IPS-18c (cell line): ENCODE measurements at regions not wholly inside any gene's neighbourhood (a gene's known extent, or its start where the extent isn't known, plus 50 kb on each side); places are given as distances from the start of the nearest gene placed in this dataset.

Experiments
- H3K4me3 ChIP-seq: 2 replicates; pipeline ENCODE4 v1.7.0; 2013; ENCODE audit warnings: low read depth, mild to moderate bottlenecking, low read length, moderate library complexity; ENCODE audit not compliant: insufficient read depth
- H3K9me3 ChIP-seq: one replicate; pipeline ENCODE4 v1.6.1; 2013; ENCODE audit warnings: mild to moderate bottlenecking, low read length, moderate library complexity; ENCODE audit not compliant: control insufficient read depth, insufficient read depth

DNA sequence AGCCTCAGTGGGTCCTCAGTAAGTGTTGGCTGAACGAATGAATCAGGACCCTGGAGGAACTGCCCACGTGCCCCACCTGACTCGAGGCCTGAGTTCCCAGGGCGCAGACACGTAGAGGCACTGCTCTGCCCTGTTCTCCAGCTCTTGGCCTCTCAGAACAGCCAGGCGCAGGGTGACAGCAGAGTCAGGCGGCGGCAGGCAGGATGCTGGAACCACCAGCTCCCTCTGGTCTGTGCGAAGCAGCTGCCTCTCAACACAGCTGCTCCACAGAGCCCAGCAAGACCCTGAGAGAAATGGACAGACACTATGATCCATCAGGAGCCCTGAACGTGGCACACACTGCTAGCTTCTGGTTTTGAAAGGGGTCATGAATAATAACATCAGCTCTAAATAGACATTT, 53.1 kb upstream of the BCO1 start:
- Histone ChIP-seq H3K9me3 (no peaks in the 10 kb centered on the region), H3K4me3 (no peak overlapping the region)

DNA sequence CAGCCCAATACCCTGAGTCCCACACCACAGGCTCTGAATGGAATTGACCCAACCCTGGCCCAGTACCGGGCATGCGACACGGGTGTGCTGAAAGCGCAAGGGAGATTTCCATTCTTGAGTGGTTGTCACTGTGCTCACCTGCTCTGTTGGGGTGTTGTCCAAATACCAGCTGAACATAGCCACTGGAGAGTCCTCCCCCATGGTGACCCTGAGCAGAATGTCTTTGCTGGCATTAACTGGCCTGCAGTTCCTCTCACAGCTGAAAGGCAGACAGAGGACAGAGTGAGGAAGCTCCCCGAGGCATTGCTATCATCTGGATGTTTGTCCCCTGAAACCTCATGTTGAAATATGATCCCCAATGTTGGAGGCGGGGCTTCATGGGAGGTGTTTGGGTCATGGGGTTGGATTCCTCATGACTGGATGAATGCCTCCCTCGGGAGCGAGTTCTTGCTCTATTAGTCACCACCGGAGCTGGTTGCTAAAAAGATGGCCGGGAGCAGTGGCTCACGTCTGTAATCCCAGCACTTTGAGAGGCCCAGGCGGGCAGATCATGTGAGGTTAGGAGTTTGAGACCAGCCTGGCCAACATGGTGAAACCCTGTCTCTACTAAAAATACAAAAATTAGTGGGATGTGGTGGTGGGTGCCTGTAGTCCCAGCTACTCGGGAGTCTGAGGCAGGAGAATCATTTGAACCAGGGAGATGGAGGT, 57.3 kb upstream of the BCO1 start:
- no peaks in the 10 kb centered on the region for H3K9me3 ChIP-seq
- peak overlapping the region; percentile 12; the same call in 1 of the 2 replicates for H3K4me3 ChIP-seq

- peak overlapping the region; percentile 12; the same call in 1 of the 2 replicates for H3K4me3 ChIP-seq
- H3K9me3 ChIP-seq: no peaks in the 10 kb centered on the region
Measured at GRCh38 chr16:81180578-81180977, 57.9 kb upstream of the BCO1 start.

GRCh38 chr16:81179219-81179618, 59.3 kb upstream of the BCO1 start:
- H3K9me3 ChIP-seq: no peaks in the 10 kb centered on the region
- no peak overlapping the region for H3K4me3 ChIP-seq

DNA sequence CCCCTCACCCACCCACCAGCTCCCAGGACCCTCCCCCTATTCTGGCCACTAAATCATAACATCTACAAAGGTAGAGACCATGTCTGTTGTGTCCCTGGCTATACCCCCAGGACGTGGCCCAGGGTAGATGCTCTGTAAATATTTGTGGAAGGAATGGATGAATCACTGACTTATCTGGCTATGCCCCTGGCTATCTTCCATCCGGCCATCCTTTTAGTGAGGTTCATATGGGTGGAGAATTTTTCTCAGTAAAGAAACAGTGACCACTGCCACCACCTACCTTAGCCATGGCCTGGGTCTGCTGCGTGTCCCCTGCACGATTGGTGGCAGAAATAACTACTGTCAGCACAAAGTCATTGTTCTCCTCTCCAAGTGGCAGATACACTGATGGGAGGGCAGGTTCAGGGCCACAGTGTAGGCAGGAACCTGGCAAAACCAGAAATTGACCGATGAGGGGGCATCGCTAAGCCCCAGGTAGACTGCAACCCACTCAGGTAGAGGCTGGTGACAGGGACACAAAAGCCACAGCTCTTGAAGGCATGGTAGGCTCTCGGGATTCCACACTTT, 63.1 kb upstream of the BCO1 start:
- Histone ChIP-seq H3K9me3 (no peaks in the 10 kb centered on the region), H3K4me3 (no peak overlapping the region)

GRCh38 chr16:81174644-81175324, 63.7 kb upstream of the BCO1 start:
- Histone ChIP-seq H3K9me3 (no peaks in the 10 kb centered on the region), H3K4me3 (no peak overlapping the region)

GRCh38 chr16:81172769-81173658, 65.5 kb upstream of the BCO1 start:
- Histone ChIP-seq H3K9me3 (no peaks in the 10 kb centered on the region), H3K4me3 (no peak overlapping the region)

- Histone ChIP-seq H3K4me3 (no peak overlapping the region), H3K9me3 (no peaks in the 10 kb centered on the region)
Measured at GRCh38 chr16:81170824-81171223, 67.7 kb upstream of the BCO1 start.

DNA sequence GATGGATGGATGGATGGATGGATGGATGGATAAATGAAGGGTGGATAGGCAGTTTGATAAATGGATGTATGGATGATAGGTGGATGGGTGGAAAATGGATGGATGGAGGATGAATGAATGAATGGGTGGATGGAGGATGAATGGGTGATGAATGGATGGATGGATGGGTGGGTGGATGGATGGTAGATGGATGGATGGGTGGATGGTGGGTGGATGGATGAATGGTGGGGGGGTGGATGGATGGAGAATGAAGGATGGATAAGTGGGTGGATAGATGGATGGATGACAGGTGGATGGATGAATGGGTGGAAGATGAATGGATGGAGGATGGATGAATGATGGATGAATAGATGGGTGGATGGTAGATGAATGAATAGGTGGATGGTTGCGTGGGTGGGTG, 70.1 kb upstream of the BCO1 start:
- no peak overlapping the region for H3K4me3 ChIP-seq
- no peaks in the 10 kb centered on the region for H3K9me3 ChIP-seq

DNA sequence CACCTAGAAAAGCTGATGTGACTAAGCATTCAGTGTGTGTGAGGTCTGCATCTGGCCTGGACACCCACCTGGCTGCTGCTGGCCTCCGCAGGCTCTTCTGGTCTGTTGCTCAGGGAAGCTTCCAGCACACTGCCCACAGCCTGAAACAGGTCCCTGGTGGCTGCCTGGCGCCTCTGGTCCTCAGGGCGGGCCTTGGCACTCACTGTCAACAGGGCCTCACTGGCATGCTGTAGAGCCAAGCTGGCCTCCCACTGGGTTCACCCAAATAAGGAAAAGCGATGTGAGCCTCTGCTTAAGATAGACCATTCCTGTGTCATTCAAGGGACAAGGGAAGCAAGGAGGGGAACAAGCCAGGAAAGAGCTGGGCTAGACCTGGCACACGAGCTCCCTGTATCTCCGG, 70.6 kb upstream of the BCO1 start:
- no peak overlapping the region for H3K4me3 ChIP-seq
- no peaks in the 10 kb centered on the region for H3K9me3 ChIP-seq

DNA sequence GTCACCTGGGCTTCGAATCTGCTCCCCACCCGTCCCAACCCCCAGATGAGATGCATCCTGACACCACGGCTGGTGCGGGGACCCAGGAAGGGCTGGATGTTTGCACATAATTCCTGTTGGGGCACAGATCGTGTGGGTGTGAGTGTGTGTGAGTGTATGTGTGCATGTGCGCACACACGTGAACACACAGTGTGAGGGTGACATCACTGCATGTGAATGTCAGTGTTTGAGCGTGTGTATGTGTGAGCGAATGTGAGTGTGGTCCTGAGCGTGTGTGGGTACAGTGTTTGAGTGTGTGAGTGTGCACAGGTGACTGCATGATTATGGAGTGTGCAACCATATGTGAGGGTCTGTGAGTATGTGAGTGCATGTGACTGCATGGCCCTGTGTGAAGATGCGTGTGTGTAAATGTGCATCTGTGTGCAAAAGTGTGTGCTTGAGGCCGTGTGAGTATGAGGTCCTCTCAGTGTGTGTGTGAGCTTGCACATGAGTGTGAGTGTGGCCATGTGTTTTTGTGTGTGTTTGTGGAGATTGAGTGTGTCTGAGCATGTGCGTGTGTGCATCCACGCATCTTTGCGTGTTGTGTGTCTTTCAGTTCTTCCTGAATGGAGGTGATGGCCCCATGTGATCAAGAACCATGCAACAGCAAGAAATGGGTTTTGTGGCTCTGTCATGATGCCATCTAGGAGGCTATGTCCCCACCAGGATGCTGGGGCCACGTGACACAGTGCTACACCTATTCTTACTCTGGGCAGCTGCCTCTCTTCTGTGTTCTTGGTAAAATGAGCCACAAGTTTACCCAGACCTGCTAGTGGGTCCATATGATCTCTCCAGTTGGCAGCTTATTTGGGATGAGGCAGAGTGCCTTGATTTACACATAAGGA, 70.5 kb upstream of the GCSH start:
- H3K9me3 ChIP-seq: no peaks in the 10 kb centered on the region

GRCh38 chr16:81165411-81166097, 69.4 kb upstream of the GCSH start:
- Histone ChIP-seq H3K9me3 (peaks cover 2% of the 10 kb centered on the region), H3K4me3 (no peak overlapping the region)

More for the DNA sequence above, 70.5 kb upstream of the GCSH start:
- H3K4me3 ChIP-seq: no peak overlapping the region

- Histone ChIP-seq H3K4me3 (no peak overlapping the region), H3K9me3 (peaks cover 2% of the 10 kb centered on the region)
Measured at GRCh38 chr16:81164958-81165357, 68.8 kb upstream of the GCSH start.

DNA sequence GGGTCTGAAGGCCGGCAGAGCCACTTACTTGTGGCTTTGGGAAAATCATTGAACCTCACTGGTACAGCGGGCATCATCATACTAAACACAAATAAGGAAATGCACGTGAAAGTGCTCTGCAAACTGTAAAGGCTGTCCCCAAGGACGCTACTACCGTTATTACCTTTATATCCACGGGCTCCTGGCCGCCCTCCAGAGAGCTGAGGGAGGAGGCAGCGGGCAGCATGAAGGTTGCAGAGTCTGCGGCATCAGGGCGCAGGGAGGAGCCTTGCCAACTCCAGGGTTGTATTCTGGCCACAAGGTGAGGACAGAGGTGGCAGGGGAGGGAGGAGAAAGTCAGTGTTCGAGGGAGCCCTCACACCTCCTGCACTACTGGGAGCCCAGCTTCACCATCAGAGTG, 68.3 kb upstream of the GCSH start:
- H3K4me3 ChIP-seq: no peak overlapping the region

DNA sequence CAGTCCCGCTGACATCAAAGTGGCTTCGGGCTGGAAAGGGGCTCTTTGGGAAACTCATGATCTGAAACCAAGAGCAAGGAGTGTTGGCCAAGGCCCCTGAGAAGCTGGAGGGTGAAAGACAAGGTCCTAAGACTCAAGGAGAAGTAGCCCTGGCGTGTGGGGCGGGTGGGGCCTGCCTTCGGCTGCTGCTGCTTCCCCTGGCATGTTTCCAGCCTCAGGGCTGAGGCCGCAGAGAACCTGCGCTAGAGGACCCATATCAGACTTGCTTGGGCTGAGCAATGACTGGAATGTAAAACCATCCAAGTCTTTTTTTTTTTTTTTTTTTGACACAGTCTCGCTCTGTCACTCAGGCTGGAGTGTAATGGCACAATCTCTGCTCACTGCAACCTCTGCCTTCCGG, 67.5 kb upstream of the GCSH start:
- no peak overlapping the region; the same call in 1 of the 2 replicates for H3K4me3 ChIP-seq
- H3K9me3 ChIP-seq: peaks cover 2% of the 10 kb centered on the region

More for the DNA sequence above, 68.3 kb upstream of the GCSH start:
- H3K9me3 ChIP-seq: peaks cover 2% of the 10 kb centered on the region

GRCh38 chr16:81158964-81159363, 62.8 kb upstream of the GCSH start:
- Histone ChIP-seq H3K4me3 (no peak overlapping the region), H3K9me3 (peaks cover 2% of the 10 kb centered on the region)
